OCI-LY3 (cell line): ENCODE measurements at regions not wholly inside any gene's neighbourhood (a gene's known extent, or its start where the extent isn't known, plus 50 kb on each side); places are given as distances from the start of the nearest gene placed in this dataset.

Source experiments
- EZH2phosphoT487 ChIP-seq: fragments of 200-600 bp; shearing (Covaris generic); IDR thresholded peaks from 2 replicates; pipeline ENCODE4 v1.6.1; 2018; ENCODE audit warnings: antibody characterized with exemption, mixed run types, low read depth
- TF ChIP-seq, protein P1 (sequence below): fragments of 200-600, 300-600 bp; sonication (generic); IDR thresholded peaks from 2 replicates; pipeline ENCODE4 v1.5.1; 2014; ENCODE audit warnings: antibody characterized with exemption, low read length, low read depth

DNA sequence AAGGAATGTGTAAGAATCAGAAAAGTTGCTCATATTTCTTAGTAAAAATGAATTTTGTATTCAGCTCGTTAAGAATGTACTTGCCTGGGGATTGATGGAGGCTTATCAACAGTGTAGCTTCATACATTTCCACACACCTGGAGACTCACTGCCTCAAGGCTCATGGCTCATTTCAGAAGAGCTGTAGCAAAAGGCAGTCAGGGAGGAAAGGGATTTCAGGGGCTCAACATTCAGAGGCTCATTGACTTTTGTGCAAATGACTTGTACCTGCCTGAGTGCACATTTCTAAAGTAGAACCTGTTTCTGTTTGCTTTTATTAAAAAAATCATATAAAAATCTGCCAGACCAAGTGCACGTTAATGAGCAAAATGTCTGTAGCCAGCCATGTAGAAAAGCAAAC is 304.4 kb downstream of the KCNS3 start:
- TF ChIP-seq, protein P1, sequence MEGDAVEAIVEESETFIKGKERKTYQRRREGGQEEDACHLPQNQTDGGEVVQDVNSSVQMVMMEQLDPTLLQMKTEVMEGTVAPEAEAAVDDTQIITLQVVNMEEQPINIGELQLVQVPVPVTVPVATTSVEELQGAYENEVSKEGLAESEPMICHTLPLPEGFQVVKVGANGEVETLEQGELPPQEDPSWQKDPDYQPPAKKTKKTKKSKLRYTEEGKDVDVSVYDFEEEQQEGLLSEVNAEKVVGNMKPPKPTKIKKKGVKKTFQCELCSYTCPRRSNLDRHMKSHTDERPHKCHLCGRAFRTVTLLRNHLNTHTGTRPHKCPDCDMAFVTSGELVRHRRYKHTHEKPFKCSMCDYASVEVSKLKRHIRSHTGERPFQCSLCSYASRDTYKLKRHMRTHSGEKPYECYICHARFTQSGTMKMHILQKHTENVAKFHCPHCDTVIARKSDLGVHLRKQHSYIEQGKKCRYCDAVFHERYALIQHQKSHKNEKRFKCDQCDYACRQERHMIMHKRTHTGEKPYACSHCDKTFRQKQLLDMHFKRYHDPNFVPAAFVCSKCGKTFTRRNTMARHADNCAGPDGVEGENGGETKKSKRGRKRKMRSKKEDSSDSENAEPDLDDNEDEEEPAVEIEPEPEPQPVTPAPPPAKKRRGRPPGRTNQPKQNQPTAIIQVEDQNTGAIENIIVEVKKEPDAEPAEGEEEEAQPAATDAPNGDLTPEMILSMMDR, result no peak
- no peak for TF ChIP-seq EZH2phosphoT487
